ENCODE measurements at regions not wholly inside any gene's neighbourhood (a gene's known extent, or its start where the extent isn't known, plus 50 kb on each side); places are given as distances from the start of the nearest gene placed in this dataset.

- no peak for TF ChIP-seq CTCF (IDR thresholded peaks at IDR 0.05; ENCODE audit: unreplicated experiment in 3 of 3)
- H3K4me3 Mint-ChIP-seq: no peak overlapping the region
- no peaks in the 10 kb centered on the region for H3K27me3 Mint-ChIP-seq (ENCODE audit: low read depth)
- no peaks in the 10 kb centered on the region for H3K9me3 Mint-ChIP-seq
- H3K36me3 Mint-ChIP-seq (ENCODE audit: low read depth): no peaks in the 10 kb centered on the region
- peaks cover 27% of the 10 kb centered on the region for H3K4me1 Mint-ChIP-seq
- peak overlapping the region; percentile 45 to 84 (median 68) for H3K27ac Mint-ChIP-seq
These were observed 88.2 kb downstream of the GABPA start for GRCh38 chr21:25822981-25823380.

GRCh38 chr21:25826652-25827051 is 91.9 kb downstream of the GABPA start:
- H3K9me3 Mint-ChIP-seq: no peaks in the 10 kb centered on the region
- H3K4me1 Mint-ChIP-seq: peaks cover 19% of the 10 kb centered on the region
- no peaks in the 10 kb centered on the region for H3K36me3 Mint-ChIP-seq (ENCODE audit: low read depth)
- no peak overlapping the region for H3K4me3 Mint-ChIP-seq
- H3K27ac Mint-ChIP-seq: peak overlapping the region; percentile 44 to 84 (median 83)
- TF ChIP-seq CTCF (IDR thresholded peaks at IDR 0.05; ENCODE audit: unreplicated experiment in 3 of 3): no peak
- no peaks in the 10 kb centered on the region for H3K27me3 Mint-ChIP-seq (ENCODE audit: low read depth)

- Mint-ChIP-seq H3K27me3 (ENCODE audit: low read depth) (no peaks in the 10 kb centered on the region), H3K4me3 (no peak overlapping the region), H3K9me3 (no peaks in the 10 kb centered on the region), H3K4me1 (peaks cover 17% of the 10 kb centered on the region), H3K27ac (peak overlapping the region; percentile 44 to 84 (median 83)), H3K36me3 (ENCODE audit: low read depth) (no peaks in the 10 kb centered on the region)
- no peak for TF ChIP-seq CTCF (IDR thresholded peaks at IDR 0.05; ENCODE audit: unreplicated experiment in 3 of 3)
These were observed 92.7 kb downstream of the GABPA start for GRCh38 chr21:25827513-25827912.
